ENCODE measurements at regions not wholly inside any gene's neighbourhood (a gene's known extent, or its start where the extent isn't known, plus 50 kb on each side); places are given as distances from the start of the nearest gene placed in this dataset.

DNA sequence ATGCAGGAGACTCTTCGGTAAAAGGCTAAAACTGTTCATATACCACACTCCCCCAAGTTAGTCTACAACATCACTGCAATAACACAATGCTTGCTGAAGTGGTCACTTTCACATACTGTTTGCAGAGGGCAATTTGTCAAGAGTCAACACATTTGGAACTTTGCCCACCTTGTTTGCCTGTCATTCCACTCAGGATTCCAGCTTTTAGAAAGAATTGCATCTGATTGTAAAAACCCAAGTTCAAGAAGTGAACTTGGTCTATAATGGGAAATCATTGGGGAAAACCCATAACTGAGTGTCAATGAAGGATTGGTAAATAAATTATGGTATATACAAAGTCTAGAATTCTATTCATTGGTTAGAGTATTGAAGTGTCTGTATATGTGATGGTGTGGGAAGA lies 120.5 kb downstream of the GADD45G start:
- no peak for DNase-seq

DNA sequence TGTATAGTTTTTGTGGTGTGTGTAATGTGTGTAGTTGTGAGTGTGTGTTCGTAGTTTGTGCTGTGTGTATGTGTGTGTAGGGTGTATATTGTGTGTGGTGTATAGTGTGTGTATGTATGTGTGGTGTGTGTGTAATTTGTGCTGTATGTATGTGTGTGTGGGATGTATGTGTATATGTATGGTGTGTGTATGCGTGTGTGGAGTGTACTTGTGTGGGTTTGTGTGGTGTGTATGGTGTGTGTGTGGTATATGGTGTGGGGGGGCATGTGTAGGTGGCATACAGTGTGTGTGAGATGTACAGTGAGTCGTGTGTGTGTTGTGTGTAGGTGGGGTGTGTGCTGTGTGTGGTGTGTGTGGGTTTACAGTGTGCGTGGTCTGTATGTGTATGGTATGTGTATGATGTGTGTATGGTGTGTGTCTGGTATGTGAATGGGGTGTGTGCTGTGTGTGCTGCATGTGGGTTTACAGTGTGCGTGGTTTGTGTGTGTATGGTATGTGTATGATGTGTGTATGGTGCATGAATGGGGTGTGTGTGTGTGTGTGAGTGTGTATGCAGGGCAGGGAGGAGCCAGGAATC lies 125.2 kb downstream of the GADD45G start:
- DNase-seq: no peak

DNA sequence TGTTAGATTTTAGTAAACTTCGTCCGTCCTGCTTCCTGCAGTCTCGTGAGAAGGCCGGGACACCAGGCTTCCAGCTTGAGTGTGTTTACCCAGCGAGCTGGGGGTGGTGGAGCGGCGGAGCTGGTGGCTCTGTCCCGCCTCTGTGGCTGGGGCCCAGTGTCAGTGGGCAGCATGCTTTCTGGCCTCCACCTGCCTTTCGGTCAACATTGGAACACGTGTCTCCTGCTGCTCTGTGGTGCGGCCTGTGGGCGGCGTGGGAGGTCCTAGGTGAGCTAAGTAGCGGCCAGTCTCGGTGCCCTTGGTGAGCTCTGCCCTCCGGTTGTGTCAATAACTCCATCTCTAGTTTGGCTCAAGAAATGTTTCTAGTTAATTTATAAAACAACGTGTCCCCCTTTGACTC lies 125.9 kb downstream of the GADD45G start:
- DNase-seq: no peak

DNA sequence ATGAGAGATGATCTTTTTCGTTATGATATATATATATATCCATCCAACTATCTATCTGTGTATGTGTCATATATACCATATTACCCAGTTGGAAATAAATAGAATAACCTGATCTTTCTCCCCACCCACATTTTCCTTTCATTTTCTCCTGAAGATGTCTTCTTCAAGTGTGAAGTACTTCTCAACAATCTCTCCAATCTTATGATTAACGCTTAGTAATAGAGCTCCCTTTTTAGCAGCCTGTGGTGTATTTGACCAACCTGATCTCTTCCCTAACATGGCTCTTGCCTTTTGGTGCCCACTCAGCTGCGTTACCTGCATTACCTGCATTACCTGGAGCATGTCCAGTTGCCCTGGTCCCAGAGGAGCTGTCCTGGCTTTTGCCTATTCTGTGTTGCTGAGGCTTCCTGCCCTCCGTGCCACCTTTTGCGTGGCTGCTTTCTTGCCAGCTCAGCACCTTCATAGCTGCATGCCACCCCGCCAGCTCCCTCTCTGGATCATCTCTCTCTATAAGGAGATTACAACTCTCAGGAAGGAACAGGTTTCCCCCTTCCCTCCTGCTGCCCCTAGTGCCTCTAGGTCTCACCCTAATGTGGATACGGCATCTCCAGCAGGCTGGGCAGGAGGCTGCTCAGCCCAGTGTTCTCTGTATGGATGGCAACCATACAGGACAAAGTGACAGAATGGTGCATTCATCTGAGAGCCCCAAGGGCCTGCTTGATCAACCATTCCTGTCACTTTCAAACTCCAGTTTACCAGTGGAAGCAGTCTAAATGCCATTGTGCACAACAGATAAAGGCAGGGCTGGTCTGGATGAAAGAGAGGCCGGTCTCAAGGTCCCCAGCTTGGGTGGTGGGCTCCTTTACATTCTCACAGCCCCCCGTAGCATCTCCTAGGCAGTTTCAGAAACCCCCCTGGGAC lies 126.7 kb downstream of the GADD45G start:
- DNase-seq: no peak

DNA sequence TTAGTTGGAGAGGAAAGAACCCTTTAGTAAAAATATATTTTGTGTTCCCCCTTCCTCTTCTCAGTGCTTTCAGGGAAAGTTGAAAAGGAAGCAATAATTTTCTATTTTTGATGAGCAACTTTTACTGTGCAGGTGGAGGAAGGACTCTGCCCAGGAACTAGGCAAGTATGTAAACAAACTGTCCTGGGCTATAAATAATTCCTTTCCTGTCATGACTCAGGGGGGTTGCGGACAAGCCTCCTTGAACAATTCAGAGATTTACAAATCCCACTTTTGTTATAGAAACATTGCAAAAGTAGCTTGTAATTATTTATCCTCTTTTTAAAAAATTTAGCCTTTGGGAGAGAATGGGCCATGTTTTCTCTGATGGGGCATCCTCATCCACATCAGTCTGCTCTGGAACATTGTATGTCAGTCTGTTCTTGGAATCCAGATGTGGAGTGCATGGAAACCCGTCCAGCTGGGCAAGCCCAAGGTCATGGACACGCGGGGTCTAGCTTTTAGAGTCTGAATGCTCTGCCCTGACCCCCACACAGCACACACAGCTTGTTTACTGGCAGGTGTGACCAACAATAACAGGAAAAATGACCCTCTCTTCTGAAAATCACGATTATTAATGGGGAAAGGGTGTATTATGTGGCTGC lies 127.6 kb downstream of the GADD45G start:
- no peak for DNase-seq

DNA sequence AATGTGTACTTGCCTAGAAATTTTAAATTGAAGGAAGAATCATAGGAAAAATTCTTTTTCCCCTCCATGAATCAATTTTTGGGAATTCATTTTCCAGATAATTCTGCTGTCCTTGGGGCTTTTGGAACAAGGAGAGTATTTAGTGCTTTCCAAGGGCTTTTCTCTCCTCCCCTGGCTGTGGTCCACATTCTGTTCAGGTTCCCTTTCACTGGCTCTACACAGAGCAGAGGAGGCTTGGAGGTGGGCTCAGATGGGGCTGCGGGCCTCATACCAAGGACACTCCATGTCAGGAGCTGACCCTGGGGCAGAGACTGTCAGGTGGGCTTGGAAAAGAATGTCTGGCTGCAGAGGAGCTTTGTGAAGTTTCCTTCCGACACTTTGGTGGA lies 128.1 kb downstream of the GADD45G start:
- DNase-seq: no peak

DNA sequence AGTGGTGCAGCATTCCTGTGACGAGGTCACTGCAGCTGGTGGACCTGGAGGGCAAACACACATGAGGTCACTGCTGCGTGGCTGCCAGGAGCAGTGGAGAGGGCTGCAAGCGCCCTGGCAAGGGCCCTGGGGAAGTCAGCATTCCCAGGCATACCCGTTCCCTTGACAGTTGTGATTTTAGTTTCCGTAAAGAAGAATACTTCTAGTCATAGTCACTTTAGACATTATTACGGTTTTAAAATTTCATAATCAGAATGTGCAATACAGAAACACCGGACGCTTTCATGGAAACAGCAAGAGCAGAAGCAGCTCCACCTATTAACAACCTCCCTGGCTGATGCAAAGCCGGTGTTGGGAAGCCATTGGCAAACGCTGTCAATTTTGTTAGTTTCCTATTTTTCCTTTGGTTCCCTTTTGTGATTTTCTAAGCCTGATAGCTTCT lies 129.8 kb downstream of the GADD45G start:
- no peak for DNase-seq

DNA sequence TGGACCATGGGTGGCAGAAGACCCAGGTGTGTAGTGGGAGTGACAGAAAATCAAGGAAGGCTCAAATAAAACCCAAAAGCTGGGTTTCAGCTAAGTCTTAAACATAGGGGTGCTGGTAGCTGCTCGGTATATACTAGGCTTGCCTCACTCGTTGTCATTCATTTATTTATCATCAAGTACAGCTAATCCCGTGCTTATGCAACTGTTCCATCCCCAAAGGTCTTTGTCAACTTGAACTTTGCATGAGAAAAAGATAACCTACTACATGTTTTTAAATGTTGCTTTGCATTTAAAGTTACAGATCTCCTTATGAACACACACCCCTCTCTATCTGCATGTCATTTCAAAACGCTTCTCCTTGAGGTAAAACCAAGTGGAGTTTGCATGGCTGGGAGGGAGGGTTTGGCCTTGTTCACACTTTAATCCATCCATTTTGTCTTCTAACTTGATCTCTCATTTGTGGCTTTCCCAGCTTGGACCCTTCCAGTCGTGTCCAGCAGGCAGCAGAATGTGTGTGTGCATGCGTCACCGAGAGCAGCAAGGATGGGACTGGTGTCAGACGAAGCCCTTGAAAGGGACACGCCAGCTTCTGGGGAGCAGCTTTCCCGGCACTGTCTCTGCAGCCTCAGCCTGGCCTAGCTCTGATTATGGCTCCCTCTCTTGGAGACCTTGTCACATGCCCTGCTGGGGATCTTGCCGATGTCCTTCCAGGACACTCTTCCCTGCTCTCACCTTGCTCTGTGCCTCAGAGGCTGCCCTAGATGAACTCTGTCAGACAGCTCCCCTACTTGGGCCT lies 133.5 kb downstream of the GADD45G start:
- DNase-seq: no peak

DNA sequence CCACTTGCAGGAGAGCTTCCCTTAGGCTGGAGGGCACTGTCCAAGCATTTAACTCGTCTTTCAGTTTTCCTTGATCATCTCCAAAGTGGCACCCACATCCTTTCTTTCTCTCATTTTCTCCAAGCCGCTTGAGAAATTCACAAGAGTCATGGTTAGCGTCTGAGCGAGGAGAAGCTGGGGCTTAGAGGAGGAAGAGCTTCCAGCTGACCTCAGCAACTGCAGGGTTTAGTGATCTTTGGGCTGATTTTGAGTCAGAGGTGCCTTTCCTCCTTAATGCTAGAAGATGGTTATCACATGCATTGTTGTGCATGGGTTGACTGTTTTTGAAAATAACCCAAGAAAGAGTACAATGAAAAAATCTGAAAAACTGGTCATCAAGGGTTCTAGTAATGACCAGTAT lies 134.7 kb downstream of the GADD45G start:
- DNase-seq: no peak

DNA sequence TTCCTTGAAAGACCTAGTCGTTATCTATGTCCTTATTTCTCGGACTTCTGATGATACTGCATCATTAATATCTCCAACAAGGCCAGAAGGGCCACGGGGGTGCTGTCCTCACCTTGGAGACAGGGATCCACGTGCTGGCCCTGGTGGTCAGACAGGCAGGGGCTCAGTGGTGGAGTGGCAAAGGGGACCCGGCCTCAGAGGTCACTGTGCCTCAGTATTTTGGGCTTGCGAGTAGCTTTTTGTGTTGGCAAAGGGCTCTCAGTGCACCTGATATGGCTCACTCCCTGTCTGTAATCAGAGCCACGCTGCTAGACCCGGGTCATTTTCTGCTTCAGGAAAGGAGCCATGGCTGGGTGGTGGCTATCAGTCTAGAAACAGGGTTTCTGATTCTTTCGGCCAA lies 135.1 kb downstream of the GADD45G start:
- DNase-seq: no peak

DNA sequence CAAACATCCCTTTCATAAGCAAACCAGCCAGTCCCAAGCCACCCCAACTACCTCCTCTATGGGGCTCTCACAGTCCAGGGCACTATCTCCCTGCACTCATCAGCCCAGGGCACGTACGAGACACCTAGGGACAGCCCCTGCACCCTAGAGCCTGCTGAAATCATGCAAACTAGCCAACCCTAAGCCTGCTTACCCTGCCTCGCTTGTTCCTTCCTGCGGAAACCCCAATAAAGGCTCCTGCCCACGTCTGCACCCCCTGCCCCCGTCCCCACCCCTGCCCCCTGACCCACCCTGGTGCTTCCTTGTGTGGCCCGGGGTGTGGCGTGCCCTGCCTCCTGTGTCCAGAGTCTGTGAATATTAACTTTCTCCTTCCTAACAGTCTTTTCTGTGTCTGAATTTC lies 135.9 kb downstream of the GADD45G start:
- no peak for DNase-seq

DNA sequence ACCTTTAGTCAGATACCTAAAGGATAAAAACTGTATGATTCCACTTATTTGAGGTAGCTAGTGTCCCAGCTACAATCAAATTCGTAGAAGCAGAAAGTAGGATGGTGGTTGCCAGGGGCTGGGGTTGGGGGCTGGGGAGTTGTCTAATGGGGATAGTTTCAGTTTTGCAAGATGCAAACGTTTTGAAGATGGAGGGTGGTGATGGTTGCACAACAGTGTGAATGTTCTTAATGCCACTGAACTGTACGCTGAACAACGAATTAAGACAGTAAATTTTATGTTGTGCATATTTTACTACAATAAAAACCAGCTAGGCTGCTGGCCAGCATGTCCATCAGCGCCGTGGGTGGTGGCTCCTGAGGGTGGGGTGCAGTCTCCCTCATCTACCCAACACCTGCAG lies 137.8 kb downstream of the GADD45G start:
- DNase-seq: no peak

DNA sequence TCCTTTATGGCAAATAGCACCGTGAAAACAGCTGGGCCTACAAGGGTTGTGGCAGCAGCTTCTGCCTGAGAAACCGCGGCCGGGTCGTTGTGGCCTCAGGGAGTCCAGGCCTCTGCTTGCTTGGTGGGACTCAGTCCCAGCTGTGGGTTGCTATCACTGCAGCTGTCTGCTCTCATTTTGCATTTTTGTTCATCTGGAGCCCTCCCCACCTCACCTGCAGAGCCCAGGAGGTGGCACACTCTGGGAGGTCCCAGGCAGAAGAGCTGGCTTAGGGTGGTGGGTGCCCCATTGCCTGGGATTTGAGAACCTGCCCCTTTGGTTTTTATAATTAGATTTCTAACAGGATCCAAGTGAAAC lies 138.4 kb downstream of the GADD45G start:
- DNase-seq: no peak

DNA sequence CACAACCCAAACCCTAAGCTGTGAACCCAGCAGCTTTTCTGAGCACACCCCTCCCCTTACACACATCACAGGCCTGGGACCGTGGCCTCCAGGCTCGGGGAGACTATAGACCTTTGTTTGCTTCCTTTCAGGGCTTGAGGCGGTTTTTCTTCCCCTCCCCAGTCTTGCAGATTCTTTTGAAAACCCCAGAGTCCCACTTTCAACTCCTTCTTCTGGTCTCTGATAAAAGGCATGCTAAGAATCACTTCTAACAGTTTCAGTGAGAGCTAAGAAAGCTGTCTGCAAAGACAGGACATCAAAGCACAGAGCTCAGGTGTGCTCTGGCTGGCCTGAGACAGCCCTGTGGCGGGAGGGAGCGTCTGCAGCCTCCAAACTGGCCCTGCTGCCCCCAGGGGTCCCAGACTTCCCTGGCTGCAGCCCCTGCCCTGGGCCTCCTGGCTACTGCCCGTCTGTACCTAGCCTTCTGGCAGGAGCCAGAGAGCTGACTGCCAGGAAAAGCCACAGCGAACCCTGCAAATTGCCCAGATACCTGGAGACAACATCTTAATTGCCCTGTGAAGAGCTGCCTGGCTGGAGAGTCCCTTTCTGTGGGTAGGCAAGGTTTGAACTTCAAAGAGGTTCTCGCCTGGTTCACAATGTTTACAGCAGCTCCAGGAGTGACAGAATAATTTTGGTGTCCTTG lies 138.9 kb downstream of the GADD45G start:
- DNase-seq: no peak

DNA sequence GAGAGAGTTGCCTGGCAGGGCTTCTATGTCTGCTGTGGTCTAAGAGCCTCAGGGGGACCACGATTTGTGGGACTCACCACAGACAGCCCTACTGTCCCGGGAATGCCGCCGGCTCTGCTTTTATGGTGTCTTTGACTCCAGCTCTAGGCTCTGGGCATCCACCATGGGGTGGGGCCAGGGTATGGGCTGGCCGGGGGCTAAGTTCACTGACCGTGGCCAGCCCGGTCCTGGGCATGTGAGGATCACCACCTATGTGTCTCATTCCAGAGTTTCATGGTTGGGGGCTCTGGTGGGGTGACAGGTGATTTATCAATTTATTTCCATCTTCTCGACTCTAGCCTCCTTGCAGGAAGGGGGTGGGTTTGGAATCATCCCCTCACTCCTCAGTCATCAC lies 139.4 kb downstream of the GADD45G start:
- DNase-seq: no peak

DNA sequence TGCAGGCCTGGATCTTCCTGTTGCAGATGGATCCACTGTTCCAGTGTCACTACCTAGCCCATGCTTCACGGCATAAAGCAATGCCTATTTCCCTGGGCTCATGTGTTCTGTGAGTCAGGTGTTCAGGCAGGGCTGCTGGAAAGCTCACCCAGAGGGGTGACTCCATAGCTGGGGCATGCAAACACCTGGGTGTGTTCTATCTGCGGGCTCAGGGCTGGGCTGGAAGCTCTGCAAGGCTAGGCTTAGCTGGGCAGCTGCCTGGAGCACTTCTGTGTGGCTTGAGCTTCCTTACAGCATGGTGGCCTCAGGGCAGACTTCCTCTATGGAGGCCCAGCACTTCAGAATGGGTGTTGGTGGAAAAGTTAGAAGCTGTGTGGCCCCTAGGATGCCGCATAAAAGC lies 139.9 kb downstream of the GADD45G start:
- no peak for DNase-seq

DNA sequence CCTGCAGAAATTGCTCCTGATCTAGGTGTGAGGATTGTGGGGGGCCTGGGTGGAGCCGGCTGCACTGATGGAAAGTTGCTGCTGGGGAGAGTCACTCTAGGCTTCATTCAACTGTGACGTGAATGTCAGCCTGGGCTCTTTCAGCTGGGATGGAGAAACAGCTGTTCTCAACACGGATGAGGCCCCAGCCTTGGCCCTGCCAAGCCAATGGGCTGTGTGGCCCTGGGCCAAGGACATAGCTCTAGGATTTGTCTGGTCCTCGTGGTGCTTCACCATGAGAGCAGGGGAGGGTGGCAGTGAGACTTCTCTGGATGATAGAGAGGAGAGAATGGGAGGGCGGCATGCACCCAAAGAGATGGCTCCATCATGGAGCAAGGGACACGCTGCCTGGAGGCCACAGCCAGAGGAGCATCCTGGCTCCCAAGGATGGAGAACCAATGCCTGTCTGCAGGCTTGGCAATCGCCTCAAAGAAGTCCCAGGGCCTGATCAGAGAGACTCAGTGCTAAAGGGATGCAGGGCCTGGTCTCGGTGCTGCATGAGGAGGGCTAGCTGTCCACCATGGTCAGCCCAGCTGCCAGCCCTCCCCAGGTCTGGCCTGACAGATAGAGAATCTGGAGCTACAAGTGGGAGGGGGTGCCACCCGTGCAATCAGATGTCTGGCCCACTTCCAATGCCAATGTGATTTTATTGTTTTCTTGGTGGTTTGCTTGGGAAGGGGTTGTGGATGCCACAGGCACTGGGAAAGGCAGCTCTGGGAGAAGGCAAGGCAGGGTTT lies 141.0 kb downstream of the GADD45G start:
- no peak for DNase-seq

DNA sequence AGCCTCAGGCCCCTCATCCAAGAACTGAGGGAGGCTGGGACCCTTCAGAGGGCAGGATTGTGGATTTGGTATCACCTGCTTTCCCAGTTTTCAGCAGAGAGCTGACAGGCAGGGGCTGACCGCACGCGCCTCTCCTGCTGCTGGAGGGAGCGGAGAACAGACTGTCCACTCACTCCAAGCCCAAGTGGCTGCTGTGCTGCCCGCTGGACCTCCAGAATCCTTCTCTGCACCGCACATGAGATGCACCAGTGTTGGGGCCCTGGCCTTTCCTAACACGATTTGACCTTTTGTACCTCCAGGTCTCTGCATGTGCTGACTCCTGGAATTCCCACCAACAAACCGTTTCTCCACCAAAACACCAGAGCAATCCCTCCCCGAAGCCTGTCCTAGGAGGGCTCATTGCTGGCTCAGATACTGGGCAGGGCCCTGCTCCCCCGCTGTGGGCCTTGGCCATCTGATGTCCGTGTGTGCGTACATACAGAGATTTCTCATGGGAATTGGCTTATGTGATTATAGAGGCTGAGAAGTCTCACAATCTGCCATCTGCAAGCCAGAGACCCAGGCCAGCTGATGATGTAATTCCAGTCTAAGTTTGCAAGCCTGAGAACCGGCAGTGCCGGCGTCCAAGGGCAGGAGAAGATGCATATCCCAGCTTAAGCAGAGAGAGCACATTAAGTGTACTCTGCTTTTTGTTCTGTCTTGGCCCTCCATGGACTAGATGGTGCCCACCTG lies 141.7 kb downstream of the GADD45G start:
- DNase-seq: no peak

DNA sequence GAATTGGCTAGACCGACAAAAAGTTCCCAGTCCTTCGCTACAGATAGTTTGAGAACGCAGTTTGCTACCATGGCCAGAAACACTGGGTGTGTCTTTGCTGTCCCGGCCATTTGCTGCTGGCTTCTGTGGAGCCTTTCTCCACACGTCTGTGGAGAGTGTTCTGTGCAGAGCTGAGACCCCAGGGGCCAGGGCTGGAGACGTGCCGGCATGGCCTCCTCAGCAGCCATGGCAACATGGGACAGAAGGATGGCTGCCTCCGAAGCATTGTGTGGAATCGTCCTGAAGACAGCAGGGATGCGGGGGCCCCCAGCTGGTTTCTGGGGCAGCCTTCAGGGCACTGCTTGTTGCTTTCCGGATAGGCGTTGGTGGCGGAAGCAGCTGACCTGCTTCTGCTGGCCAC lies 142.8 kb downstream of the GADD45G start:
- DNase-seq: no peak

DNA sequence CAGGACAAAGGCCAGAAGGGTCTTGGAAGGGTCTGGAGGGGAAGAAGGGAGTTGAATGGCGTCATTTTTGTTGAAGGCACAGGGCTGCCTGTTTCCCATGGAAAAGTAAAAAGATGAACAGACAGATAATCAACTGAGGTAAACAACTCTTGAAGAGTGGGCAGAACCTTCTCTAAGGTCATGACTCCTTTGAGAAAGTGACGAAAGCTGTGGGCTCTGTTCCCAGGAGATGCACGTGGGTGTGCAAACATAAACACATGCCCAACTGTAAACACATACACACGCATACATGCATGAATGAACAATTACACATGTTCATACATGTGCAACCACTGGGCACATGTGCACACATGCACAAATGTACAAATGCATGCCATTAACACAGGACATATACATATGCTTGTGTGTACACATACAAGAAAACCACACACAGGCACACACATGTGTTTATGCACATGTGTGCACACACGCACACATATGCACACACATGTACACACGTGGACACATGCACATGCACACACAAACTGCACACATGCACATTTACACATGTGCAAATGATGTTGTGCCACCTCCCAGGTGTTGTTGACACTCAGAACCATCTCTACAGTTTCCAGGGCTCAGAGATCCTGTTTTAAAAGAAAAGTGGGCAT lies 143.3 kb downstream of the GADD45G start:
- no peak for DNase-seq

All from NCI-H1105 (cell line).